ENCODE measurements at regions not wholly inside any gene's neighbourhood (a gene's known extent, or its start where the extent isn't known, plus 50 kb on each side); places are given as distances from the start of the nearest gene placed in this dataset.

- TF ChIP-seq CTCF (IDR thresholded peaks at IDR 0.05; ENCODE audit: low read depth, low read length) = no peak
- no peak for DNase-seq (ENCODE audit: low read depth in 2 of 2)
- H3K4me3 ChIP-seq (replicated peaks in 1 of 2; ENCODE audit: low read depth in 2 of 2, low read length in 2 of 2) = no peak overlapping the region
These were observed 137.0 kb upstream of the SLCO3A1 start for GRCh38 chr15:91716536-91716935.

- no peak for TF ChIP-seq CTCF (IDR thresholded peaks at IDR 0.05; ENCODE audit: low read depth, low read length)
- DNase-seq (ENCODE audit: low read depth in 2 of 2) = no peak
- no peak overlapping the region for H3K4me3 ChIP-seq (replicated peaks in 1 of 2; ENCODE audit: low read depth in 2 of 2, low read length in 2 of 2)
These were observed 135.7 kb upstream of the SLCO3A1 start for GRCh38 chr15:91717811-91718210.

- no peak overlapping the region for H3K4me3 ChIP-seq (replicated peaks in 1 of 2; ENCODE audit: low read depth in 2 of 2, low read length in 2 of 2)
- TF ChIP-seq CTCF (IDR thresholded peaks at IDR 0.05; ENCODE audit: low read depth, low read length) = no peak
These were observed 129.5 kb upstream of the SLCO3A1 start for GRCh38 chr15:91723959-91724358.

GRCh38 chr15:91733661-91734060 lies 119.8 kb upstream of the SLCO3A1 start:
- DNase-seq (ENCODE audit: low read depth in 2 of 2) = no peak
- no peak for TF ChIP-seq CTCF (IDR thresholded peaks at IDR 0.05; ENCODE audit: low read depth, low read length)
- H3K4me3 ChIP-seq (replicated peaks in 1 of 2; ENCODE audit: low read depth in 2 of 2, low read length in 2 of 2) = no peak overlapping the region

More at GRCh38 chr15:91723959-91724358, 129.5 kb upstream of the SLCO3A1 start:
- no peak for DNase-seq (ENCODE audit: low read depth in 2 of 2)

- TF ChIP-seq CTCF (IDR thresholded peaks at IDR 0.05; ENCODE audit: low read depth, low read length) = no peak
- no peak overlapping the region for H3K4me3 ChIP-seq (replicated peaks in 1 of 2; ENCODE audit: low read depth in 2 of 2, low read length in 2 of 2)
- DNase-seq (ENCODE audit: low read depth in 2 of 2) = no peak
These were observed 116.2 kb upstream of the SLCO3A1 start for GRCh38 chr15:91737151-91737818.

GRCh38 chr15:91741986-91742385 lies 111.5 kb upstream of the SLCO3A1 start:
- no peak for DNase-seq (ENCODE audit: low read depth in 2 of 2)
- no peak overlapping the region for H3K4me3 ChIP-seq (replicated peaks in 1 of 2; ENCODE audit: low read depth in 2 of 2, low read length in 2 of 2)
- no peak for TF ChIP-seq CTCF (IDR thresholded peaks at IDR 0.05; ENCODE audit: low read depth, low read length)

GRCh38 chr15:91751611-91752010 lies 101.9 kb upstream of the SLCO3A1 start:
- DNase-seq (ENCODE audit: low read depth in 2 of 2) = no peak
- no peak for TF ChIP-seq CTCF (IDR thresholded peaks at IDR 0.05; ENCODE audit: low read depth, low read length)
- no peak overlapping the region for H3K4me3 ChIP-seq (replicated peaks in 1 of 2; ENCODE audit: low read depth in 2 of 2, low read length in 2 of 2)
